ENCODE measurements at regions not wholly inside any gene's neighbourhood (a gene's known extent, or its start where the extent isn't known, plus 50 kb on each side); places are given as distances from the start of the nearest gene placed in this dataset.

GRCh38 chr2:176784633-176785200 lies 427.9 kb upstream of the HNRNPA3 start:
- TF ChIP-seq REST (IDR thresholded peaks at IDR 0.05; ENCODE audit: insufficient read depth in 1 of 2, low read depth in 2 of 2, low read length in 1 of 2) = no peak
- no peak for TF ChIP-seq CTCF (IDR thresholded peaks at IDR 0.05)
